ENCODE measurements at regions not wholly inside any gene's neighbourhood (a gene's known extent, or its start where the extent isn't known, plus 50 kb on each side); places are given as distances from the start of the nearest gene placed in this dataset.

- in situ Hi-C loops (cut with MboI) (no loop called here), intact Hi-C loops (cut with micrococcal nuclease) (no loop called here)
- POLR2A ChIA-PET, result no interaction called here
- no peaks in the 10 kb centered on the region for H3K36me3 ChIP-seq (ENCODE audit: control insufficient read depth, insufficient read depth, low read length)
- H3K27ac ChIP-seq (ENCODE audit: extremely low read depth, low read depth, low read length), result no peak overlapping the region
- no peak overlapping the region for H3K4me2 ChIP-seq (ENCODE audit: insufficient read depth, low read length)
- DNase-seq (ENCODE audit: extremely low read depth in 1 of 4, low spot score in 3 of 4), result no peak
- no peaks in the 10 kb centered on the region for H3K27me3 ChIP-seq (ENCODE audit: control insufficient read depth in 2 of 2, insufficient read depth in 2 of 2, low read length in 2 of 2)
- no peaks in the 10 kb centered on the region for H4K20me1 ChIP-seq (replicated peaks; ENCODE audit: control insufficient read depth, insufficient read depth, low read length)
- no peaks in the 10 kb centered on the region for H3K9me3 ChIP-seq (replicated peaks; ENCODE audit: control insufficient read depth, insufficient read depth, low read depth, low read length)
- no TSS peak for BruUV-seq (replicated peaks)
- H2AFZ ChIP-seq (ENCODE audit: low read depth, low read length), result no peak overlapping the region
- H3K4me3 ChIP-seq, result no peak overlapping the region
- no peak for FAIRE-seq
- no peaks in the 10 kb centered on the region for H3K79me2 ChIP-seq (ENCODE audit: control insufficient read depth, insufficient read depth, low read length)
- no peaks in the 10 kb centered on the region for H3K4me1 ChIP-seq (replicated peaks in 1 of 2; ENCODE audit: control insufficient read depth in 2 of 2, insufficient read depth in 2 of 2, low read length in 2 of 2)
- TF ChIP-seq ZNF217 (CRISPR knock-in tag; IDR thresholded peaks at IDR 0.05) (no peak), NFIX (CRISPR knock-in tag; IDR thresholded peaks at IDR 0.05; ENCODE audit: low read depth) (no peak), SP2 (IDR thresholded peaks at IDR 0.05; ENCODE audit: extremely low read depth, low read depth, low read length, poor library complexity, severe bottlenecking) (no peak), ZNF830 (CRISPR knock-in tag; IDR thresholded peaks at IDR 0.05) (no peak), GABPA (tag; conservative IDR thresholded peaks at IDR 0.05; ENCODE audit: low read depth) (no peak), YY1 (IDR thresholded peaks at IDR 0.05; ENCODE audit: borderline replicate concordance in 1 of 3, control insufficient read depth in 1 of 3, extremely low read depth in 1 of 3, insufficient read depth in 3 of 3, insufficient read length in 1 of 3, insufficient replicate concordance in 2 of 3, low read depth in 1 of 3, low read length in 2 of 3) (no peak), RBM14 (IDR thresholded peaks at IDR 0.05; ENCODE audit: borderline replicate concordance, insufficient read depth, low read depth, low read length) (no peak), NR4A1 (CRISPR knock-in tag; IDR thresholded peaks at IDR 0.05) (no peak), NR4A1 (tag; IDR thresholded peaks at IDR 0.05) (no peak), ETS1 (conservative IDR thresholded peaks at IDR 0.05; ENCODE audit: control insufficient read depth, low read depth, low read length) (no peak), MNT (conservative IDR thresholded peaks at IDR 0.05) (no peak), MEIS2 (IDR thresholded peaks at IDR 0.05; ENCODE audit: partially characterized antibody) (no peak), POLR2B (IDR thresholded peaks at IDR 0.05; ENCODE audit: low read depth, partially characterized antibody) (no peak), NELFE (IDR thresholded peaks at IDR 0.05; ENCODE audit: insufficient read depth, insufficient read length) (no peak), ZNF263 (CRISPR knock-in tag; IDR thresholded peaks at IDR 0.05; ENCODE audit: borderline replicate concordance) (no peak), TBL1XR1 (IDR thresholded peaks at IDR 0.05; ENCODE audit: low read length in 2 of 2) (no peak)
- CTCF ChIA-PET (ENCODE audit: low intra/inter-chr PET ratio), result no interaction called here
- H3K9ac ChIP-seq (ENCODE audit: insufficient read depth in 1 of 2, low read depth in 2 of 2, low read length in 2 of 2), result no peak overlapping the region
- no peak for ATAC-seq
- no peaks in the 10 kb centered on the region for H3K9me1 ChIP-seq (ENCODE audit: control insufficient read depth, insufficient read depth, low read length)
Observed at GRCh38 chr6:60867548-60867947, 1418.5 kb downstream of the KHDRBS2 start.
